Middle frontal gyrus (tissue), 1 donor: ENCODE measurements at regions not wholly inside any gene's neighbourhood (a gene's known extent, or its start where the extent isn't known, plus 50 kb on each side); places are given as distances from the start of the nearest gene placed in this dataset.
"Not testable (repeated sequence)": the region's sequence is repeated elsewhere in the genome, so short reads cannot be mapped to it uniquely, and the experiment has no call there.

Source experiments
- DNase-seq: peaks from one replicate; pipeline ENCODE4 v3.0.0-alpha.2; 2015; ENCODE audit warnings: low spot score; ENCODE audit errors: extremely low spot score

DNA sequence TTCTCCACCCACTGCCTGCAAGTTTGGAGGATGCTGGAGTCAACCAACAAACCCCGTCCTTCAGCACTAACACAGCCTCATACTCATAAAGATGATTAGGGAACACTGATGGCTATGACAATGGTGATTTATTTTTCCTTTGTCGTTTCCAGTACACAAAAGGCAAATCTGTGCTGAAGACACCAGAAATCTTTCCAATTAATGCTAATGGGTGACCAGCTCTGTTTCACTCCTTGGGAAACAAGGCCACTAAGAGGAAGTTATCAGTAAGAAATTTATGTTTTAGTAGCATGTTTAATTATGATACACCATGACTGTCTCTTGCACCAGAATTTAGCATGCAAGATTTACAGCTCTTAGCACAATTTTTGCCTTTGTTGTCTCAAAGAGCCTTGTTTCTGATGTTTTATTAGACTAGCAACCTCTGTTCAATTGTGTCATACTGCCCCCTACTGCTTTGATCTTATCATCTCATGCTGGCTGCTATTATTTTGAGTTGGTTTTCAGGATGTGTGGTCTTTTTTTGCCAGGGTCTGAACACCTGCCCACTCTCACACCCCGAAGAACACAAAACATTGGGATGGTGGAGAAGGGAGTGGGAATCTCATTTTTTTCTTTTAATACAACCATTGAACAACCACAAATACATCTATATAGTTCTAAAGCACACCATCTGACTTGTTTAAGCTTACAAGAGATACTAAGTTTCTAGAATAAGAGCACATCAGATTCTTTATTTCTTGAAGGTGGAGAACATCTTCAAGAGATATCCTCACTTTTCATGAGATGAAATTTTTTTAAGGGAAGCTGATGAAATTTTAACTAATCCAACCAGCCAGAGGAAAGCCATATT lies 160.9 kb downstream of the SPTSSA start:
- peak; percentile 44 for DNase-seq

- no peak for DNase-seq
Measured at GRCh38 chr14:34300330-34300729, 161.7 kb downstream of the SPTSSA start.

DNA sequence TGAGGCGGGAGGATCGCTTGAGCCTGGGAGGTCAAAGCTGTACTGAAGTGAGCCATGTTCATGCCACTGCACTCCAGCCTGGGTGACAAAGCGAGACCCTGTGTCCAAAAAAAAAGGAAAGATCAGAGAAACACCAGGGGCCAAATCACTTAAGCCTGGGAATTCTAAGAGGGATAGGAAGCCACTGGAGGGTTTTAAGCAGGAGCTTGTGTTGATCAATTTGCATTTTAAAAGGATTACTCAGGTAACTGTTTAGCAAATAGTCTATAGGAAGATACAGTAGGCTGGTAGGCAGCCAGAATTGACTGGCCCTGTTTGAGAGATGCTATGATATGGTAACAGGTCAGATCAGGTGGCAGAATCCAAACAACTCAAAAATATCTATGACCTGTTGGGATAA lies 162.7 kb downstream of the SPTSSA start:
- DNase-seq, result no peak

DNA sequence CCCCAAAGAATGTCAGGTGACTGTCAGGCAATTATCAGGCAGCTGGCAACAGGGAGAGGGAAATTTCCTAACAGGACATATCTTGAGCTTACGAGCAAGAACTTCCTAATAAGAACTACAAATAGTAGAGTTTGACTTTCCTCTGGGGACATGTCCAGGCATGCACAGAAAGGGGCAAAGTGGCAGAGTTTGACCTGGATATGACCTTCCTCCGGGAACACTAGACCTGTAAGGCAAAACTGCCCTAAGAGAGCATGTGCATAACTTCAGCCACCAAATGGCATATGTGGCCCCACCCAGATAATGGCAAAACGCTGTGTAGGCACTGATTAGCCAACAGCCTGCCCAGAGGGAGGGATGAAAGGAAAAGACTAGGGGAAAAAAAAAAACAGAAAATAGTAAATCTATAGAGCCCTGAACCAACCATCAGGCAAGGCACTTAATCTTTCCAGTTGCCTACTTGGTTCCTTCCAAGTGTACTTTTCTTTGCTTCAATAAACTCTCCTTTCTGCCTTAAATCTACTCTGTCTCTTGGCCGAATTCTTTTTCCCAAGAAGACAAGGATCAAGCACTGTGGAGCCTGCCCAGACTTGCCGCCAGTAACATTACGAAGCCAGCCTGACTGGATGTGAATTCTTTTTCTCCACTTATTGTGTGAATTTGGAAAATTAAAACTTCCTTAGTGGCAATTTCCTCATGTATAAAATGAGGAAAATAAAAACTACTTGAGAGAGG lies 164.1 kb downstream of the SPTSSA start:
- no peak for DNase-seq

GRCh38 chr14:34283590-34283989 lies 178.4 kb downstream of the SPTSSA start:
- no peak for DNase-seq

- DNase-seq, result no peak
Measured at GRCh38 chr14:34277191-34277590, 184.8 kb downstream of the SPTSSA start.

DNA sequence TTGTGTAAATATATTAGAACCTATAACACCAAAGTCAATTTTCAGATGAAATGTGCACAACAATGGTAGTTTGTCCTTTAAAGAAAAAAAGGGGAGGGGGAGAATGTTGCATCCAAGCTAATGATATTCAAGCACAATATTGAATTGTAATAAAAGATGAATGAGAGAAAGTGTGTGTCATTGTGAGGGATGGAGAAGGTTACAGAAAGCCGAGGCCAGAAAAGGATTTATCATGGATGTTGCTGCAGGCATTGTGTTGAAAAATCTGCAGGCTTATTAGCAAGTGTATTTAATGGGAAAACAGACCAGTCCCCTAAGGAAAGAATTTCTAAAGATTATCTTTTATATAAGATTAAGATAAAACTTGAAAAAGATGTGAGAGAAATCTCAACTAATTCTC lies 186.5 kb downstream of the SPTSSA start:
- DNase-seq, result no peak

GRCh38 chr14:34275078-34275477 lies 187.0 kb downstream of the SPTSSA start:
- no peak for DNase-seq

DNA sequence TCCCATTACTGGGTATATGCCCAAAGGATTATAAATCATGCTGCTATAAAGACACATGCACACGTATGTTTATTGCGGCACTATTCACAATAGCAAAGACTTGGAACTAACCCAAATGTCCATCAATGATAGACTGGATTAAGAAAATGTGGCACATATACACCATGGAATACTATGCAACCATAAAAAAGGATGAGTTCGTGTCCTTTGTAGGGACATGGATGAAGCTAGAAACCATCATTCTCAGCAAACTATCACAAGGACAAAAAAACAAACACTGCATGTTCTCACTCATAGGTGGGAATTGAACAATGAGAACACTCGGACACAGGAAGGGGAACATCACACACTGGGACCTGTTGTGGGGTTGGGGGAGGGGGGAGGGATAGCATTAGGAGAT lies 188.3 kb downstream of the SPTSSA start:
- not testable (repeated sequence) for DNase-seq

GRCh38 chr14:34270361-34270760 lies 191.7 kb downstream of the SPTSSA start:
- no peak for DNase-seq

DNA sequence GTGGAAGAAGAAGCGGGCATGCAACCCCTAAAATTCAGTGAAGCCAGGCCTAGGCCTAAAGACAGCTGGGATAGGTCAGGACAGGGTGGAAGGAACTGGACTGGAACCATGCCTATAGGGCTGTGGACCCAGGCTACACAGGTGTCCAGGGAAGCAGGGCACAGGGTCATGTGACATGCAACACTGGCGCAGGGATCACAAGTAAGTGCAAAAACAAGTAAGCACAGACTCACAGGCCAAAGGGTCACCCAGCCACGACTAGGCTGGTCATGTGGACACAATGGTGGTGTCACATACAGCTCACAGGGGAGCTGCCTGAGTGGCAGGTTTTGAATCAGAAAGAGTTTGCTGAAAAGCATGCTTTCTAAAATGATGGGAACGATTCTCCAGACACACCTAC lies 195.7 kb downstream of the SPTSSA start:
- DNase-seq, result no peak

DNA sequence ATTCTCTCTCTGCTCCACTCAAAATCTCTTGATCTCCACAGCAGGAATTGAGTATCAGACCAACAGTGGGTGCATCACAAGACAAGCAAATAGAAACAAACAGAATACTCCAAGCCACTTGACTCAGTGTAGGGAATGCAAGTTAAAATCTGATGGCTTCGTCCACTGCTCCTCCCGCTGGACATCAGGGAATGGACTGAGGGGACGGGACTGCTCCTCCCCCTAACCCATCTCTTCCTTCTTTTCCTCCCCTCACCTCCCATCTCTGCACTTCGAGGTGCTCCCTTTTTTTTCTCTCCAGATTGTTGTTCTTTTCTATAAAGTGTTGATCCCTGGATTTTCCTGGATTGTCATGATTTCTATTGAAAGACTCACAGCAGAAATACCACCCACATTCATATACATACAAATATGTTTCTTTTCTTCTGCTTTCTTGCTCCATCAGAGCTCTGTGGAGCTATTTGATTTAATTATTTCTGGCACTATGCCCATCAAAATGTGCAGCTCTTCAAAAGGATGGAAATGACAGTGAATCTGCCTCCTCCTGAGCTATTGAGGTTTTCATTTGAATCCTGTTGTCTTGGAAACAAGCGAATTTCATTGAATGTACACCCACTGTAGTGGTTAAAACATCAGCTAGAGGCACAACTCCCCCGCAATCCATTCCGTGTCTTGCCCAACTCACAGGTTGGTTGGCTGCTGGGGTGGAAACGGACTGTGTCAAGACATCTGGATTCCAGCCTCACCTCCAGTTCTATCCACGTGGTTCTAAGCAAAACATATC lies 199.7 kb downstream of the SPTSSA start:
- DNase-seq, result no peak

DNA sequence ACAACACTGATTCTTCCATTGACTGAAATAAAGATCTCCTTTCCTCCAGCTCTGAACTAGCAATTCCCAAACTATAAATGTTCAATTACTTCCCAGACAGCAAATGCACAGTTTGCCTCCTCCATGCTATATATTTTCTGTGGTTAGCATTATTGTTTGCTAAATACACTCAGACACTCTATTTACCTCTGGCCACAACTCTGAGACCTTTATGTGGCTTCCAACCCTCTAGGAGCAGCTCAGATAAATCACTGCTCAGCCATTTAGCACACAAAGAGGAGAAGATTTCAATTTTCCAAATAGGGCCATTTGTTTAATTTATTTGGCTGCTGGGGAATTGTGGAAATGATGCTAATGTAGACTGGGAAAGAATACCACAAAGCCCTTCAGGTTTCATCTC lies 202.0 kb downstream of the SPTSSA start:
- DNase-seq, result no peak

DNA sequence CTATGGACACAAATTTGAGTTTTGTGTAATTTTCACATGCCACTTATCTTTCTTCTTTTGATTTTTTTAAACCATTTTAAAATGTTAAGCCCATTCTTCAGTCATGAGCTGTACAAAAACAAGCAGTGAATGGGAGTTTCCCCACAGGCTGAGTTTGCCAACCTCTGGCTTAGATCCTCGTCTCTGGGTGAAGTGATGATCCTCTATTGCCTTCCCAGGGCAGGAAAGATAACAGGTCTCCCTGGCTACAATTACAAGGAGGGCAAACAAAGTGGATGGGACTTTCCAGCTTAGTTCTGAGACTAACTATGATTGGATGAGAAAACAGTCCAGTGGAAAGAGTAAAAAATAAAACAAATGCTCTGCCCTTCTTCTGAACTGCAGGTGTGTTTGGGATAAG lies 203.7 kb downstream of the SPTSSA start:
- no peak for DNase-seq

DNA sequence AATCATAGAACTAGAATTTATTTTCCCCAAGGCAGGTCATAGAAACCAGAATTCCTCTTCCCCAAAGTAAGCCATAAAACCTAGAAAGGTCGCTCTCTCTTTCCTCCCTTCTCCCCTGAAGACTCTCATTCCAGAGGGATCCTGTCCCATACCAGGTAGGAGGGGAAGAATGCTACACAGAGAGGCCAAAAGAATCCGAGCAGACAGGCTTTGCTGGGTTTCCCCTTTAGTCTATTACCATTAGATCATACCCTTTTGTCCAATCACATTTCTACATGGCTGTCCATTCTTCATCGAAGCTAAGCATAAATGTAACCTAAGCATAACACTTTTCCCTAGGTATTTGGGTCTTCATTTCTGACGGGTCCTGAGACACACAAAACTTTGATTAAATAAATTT lies 204.5 kb downstream of the SPTSSA start:
- no peak for DNase-seq

GRCh38 chr14:34256223-34256622 lies 205.8 kb downstream of the SPTSSA start:
- no peak for DNase-seq

- DNase-seq, result no peak
Measured at GRCh38 chr14:34254571-34254970, 207.5 kb downstream of the SPTSSA start.

- DNase-seq, result no peak
Measured at GRCh38 chr14:34254031-34254430, 208.0 kb downstream of the SPTSSA start.

GRCh38 chr14:34252227-34252626 lies 209.8 kb downstream of the SPTSSA start:
- no peak for DNase-seq

- DNase-seq, result no peak
Measured at GRCh38 chr14:34251662-34252061, 210.4 kb downstream of the SPTSSA start.

GRCh38 chr14:34250959-34251358 lies 211.1 kb downstream of the SPTSSA start:
- no peak for DNase-seq

GRCh38 chr14:34247605-34248004 lies 214.4 kb downstream of the SPTSSA start:
- DNase-seq, result no peak
